Tibial nerve (tissue), 4 donors: ENCODE measurements at regions not wholly inside any gene's neighbourhood (a gene's known extent, or its start where the extent isn't known, plus 50 kb on each side); places are given as distances from the start of the nearest gene placed in this dataset.

ENCODE experiments used
- EP300 ChIP-seq, 2 donors: sonication (generic); formaldehyde crosslinking; IDR thresholded peaks; one replicate each; pipeline ENCODE4 v1.6.1; 2017; ENCODE audit warnings: antibody characterized with exemption in 2 of 2, mild to moderate bottlenecking in 1 of 2
- POLR2A ChIP-seq, 2 donors: fragments of 450-650 bp; IDR thresholded peaks; one replicate each; pipeline ENCODE4 v1.6.1; 2017; ENCODE audit warnings: antibody characterized with exemption in 2 of 2, mild to moderate bottlenecking in 2 of 2, moderate library complexity in 2 of 2
- TF ChIP-seq, protein P1 (sequence below), 5 experiments: fragments of 200-600 bp in 3 of 5; fragments of 450-650 bp in 2 of 5; sonication (generic) in 3 of 5; IDR thresholded peaks; one replicate each; pipeline ENCODE4 v1.5.1; 2016 to 2019; ENCODE audit warnings: antibody characterized with exemption in 5 of 5, mild to moderate bottlenecking in 3 of 5, moderate library complexity in 2 of 5

DNA sequence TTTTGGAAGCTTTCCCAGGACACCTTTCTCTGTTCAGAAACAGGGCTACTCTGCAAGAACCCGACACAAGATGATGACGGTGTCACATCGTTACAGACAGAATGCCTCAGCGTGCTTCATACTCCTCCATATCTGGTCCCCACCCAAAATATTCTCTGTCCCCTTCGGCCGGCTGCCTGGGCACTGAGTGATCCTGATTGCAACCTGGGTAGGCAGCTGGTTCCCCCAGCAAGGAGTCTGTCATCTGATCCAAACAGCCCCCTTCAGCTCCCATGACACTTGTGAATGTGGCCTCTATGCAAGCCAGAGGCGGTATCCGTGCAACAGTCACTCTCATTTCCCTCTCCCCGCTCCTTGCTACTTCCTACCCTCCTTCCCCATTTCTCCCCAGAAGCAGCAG lies 431.7 kb upstream of the B3GAT1 start:
- TF ChIP-seq POLR2A (IDR thresholded peaks at IDR 0.05) (no peak), EP300 (IDR thresholded peaks at IDR 0.05) (no peak)
- TF ChIP-seq, protein P1, sequence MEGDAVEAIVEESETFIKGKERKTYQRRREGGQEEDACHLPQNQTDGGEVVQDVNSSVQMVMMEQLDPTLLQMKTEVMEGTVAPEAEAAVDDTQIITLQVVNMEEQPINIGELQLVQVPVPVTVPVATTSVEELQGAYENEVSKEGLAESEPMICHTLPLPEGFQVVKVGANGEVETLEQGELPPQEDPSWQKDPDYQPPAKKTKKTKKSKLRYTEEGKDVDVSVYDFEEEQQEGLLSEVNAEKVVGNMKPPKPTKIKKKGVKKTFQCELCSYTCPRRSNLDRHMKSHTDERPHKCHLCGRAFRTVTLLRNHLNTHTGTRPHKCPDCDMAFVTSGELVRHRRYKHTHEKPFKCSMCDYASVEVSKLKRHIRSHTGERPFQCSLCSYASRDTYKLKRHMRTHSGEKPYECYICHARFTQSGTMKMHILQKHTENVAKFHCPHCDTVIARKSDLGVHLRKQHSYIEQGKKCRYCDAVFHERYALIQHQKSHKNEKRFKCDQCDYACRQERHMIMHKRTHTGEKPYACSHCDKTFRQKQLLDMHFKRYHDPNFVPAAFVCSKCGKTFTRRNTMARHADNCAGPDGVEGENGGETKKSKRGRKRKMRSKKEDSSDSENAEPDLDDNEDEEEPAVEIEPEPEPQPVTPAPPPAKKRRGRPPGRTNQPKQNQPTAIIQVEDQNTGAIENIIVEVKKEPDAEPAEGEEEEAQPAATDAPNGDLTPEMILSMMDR (IDR thresholded peaks at IDR 0.05): no peak
